ENCODE measurements at regions not wholly inside any gene's neighbourhood (a gene's known extent, or its start where the extent isn't known, plus 50 kb on each side); places are given as distances from the start of the nearest gene placed in this dataset.

- no peak for TF ChIP-seq CTCF (conservative IDR thresholded peaks at IDR 0.05; ENCODE audit: low read depth, low read length)
- TF ChIP-seq EZH2 (IDR thresholded peaks at IDR 0.05; ENCODE audit: borderline replicate concordance, low read depth, low read length, poor library complexity, severe bottlenecking) = no peak
Observed at GRCh38 chr1:79693441-79694114, 687.0 kb upstream of the ADGRL4 start.

All from A673 (cell line).